BLaER1 treated with 17β-estradiol and CSF1 and Interleukin-3, amounts not matched to agents 10 nM and 100 nM (cell line): ENCODE measurements at regions not wholly inside any gene's neighbourhood (a gene's known extent, or its start where the extent isn't known, plus 50 kb on each side); places are given as distances from the start of the nearest gene placed in this dataset.
A peak's percentile ranks its signal among the peaks of the same experiment; 100 is the strongest.

Experiments used
- H3K27ac ChIP-seq, 11 experiments: shearing (Covaris generic); formaldehyde crosslinking; 2 replicates each; pipeline ENCODE4 v1.8.1; 2022
- H3K27me3 ChIP-seq, 11 experiments: shearing (Covaris generic); formaldehyde crosslinking; 2 replicates each; pipeline ENCODE4 v1.8.1; 2022
- H3K36me3 ChIP-seq, 11 experiments: shearing (Covaris generic); formaldehyde crosslinking; 2 replicates each; pipeline ENCODE4 v1.8.1; 2022
- H3K4me1 ChIP-seq, 10 experiments: shearing (Covaris generic); formaldehyde crosslinking; 2 replicates each; pipeline ENCODE4 v1.8.1; 2022
- H3K4me2 ChIP-seq, 11 experiments: shearing (Covaris generic); formaldehyde crosslinking; 2 replicates each; pipeline ENCODE4 v1.8.1; 2022
- H3K4me3 ChIP-seq, 10 experiments: shearing (Covaris generic); formaldehyde crosslinking; 2 replicates each; pipeline ENCODE4 v1.8.1; 2022
- H3K9ac ChIP-seq, 11 experiments: shearing (Covaris generic); formaldehyde crosslinking; 2 replicates each; pipeline ENCODE4 v1.8.1; 2022
- H3K9me3 ChIP-seq, 11 experiments: shearing (Covaris generic); formaldehyde crosslinking; replicated peaks in 1 of 11; 2 replicates each; pipeline ENCODE4 v1.8.1; 2022
- H4K20me1 ChIP-seq, 11 experiments: shearing (Covaris generic); formaldehyde crosslinking; 2 replicates each; pipeline ENCODE4 v1.8.1; 2022
- Cebpa-rat ChIP-seq, 11 experiments: shearing (Covaris generic); IDR thresholded peaks; 2 replicates each; pipeline ENCODE4 v1.8.1; 2022

DNA sequence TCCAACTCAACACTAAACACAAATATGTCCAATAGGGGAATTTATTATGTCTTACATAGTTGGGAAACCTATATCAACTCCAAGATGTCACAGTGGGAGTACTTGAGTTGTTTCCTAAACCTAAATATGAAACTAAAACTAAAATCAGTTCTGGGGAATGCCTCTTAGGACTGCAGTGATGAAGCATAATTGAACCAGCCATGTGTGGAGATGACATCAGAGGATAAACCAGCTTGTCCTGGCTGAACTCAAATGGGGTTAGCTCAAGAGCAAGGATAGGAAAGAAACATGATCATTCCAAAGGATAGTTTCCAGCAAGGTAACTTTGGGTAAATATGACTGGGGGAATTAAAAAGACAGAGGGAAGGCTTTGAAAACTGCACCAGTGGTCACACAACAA, 88.9 kb upstream of the PLPPR1 start:
- Histone ChIP-seq H3K4me2 (peak overlapping the region in 2 of 11 experiments; percentile 5 to 10; a peak in 3 of 22 replicates), H3K27ac (no peak overlapping the region), H3K36me3 (no peaks in the 10 kb centered on the region; a peak in 1 of 22 replicates), H3K9me3 (peaks cover 31 to 41% (median 37%) of the 10 kb centered on the region in 11 experiments), H3K9ac (no peak overlapping the region), H4K20me1 (no peaks in the 10 kb centered on the region), H3K4me3 (no peak overlapping the region), H3K27me3 (no peaks in the 10 kb centered on the region), H3K4me1 (peaks cover 5 to 26% (median 9%) of the 10 kb centered on the region in 10 experiments; a peak in 13 of 20 replicates)
- TF ChIP-seq Cebpa-rat (IDR thresholded peaks at IDR 0.05), result no peak

DNA sequence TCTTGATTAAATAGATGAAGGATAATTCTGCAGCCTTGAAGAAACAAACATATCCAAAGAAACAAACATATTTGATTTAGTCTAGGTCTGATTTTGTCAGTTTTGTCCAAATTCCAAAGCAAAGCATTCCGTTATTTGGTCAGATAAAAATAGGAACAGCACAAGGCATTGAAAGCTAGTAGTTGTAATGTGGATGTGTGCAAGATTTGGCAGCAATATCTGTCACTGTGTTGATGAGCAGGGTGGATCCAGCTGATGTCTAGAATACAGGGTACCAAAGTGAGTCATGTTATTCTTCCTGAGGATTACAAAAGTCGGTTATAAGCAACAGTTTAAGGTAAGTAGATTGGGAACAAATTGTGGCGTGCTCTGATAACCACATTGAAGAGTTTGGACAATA, 69.3 kb upstream of the PLPPR1 start:
- Histone ChIP-seq H3K4me1 (peaks cover 0 to 32% (median 27%) of the 10 kb centered on the region in 10 experiments; a peak in 12 of 20 replicates), H3K4me2 (peak overlapping the region in 7 of 11 experiments; percentile 9 to 73 (median 68); a peak in 9 of 22 replicates), H3K36me3 (no peaks in the 10 kb centered on the region), H3K27ac (no peak overlapping the region), H3K4me3 (no peak overlapping the region), H4K20me1 (no peaks in the 10 kb centered on the region), H3K9me3 (peaks cover 0 to 18% (median 13%) of the 10 kb centered on the region in 11 experiments; a peak in 15 of 22 replicates), H3K27me3 (no peaks in the 10 kb centered on the region), H3K9ac (no peak overlapping the region)
- no peak for TF ChIP-seq Cebpa-rat (IDR thresholded peaks at IDR 0.05)
